ENCODE measurements at regions not wholly inside any gene's neighbourhood (a gene's known extent, or its start where the extent isn't known, plus 50 kb on each side); places are given as distances from the start of the nearest gene placed in this dataset.
A peak's percentile ranks its signal among the peaks of the same experiment; 100 is the strongest.
"Not testable (repeated sequence)": the region's sequence is repeated elsewhere in the genome, so short reads cannot be mapped to it uniquely, and the experiment has no call there.

GRCh38 chr14:34059037-34059924, 108.4 kb upstream of the EGLN3 start:
- Histone ChIP-seq H3K27ac (ENCODE audit: low read depth, low read length, severe bottlenecking) (peak overlapping the region; percentile 75), H3K9me3 (ENCODE audit: control insufficient read depth, low read length) (no peaks in the 10 kb centered on the region), H3K4me1 (ENCODE audit: control insufficient read depth, insufficient read depth, low read length, poor library complexity, severe bottlenecking) (peaks cover 10% of the 10 kb centered on the region), H3K36me3 (ENCODE audit: control insufficient read depth, insufficient read depth, low read length) (no peaks in the 10 kb centered on the region), H3K4me3 (ENCODE audit: extremely low read depth, insufficient read depth, low read length, poor library complexity, severe bottlenecking) (peak overlapping the region; percentile 33)
- 78 to 83% methylated on average over 13 to 14 of the region's 16 CpGs for WGBS, 2 experiments (ENCODE audit: insufficient coverage in 2 of 2)

- Histone ChIP-seq H3K36me3 (ENCODE audit: control insufficient read depth, insufficient read depth, low read length) (no peaks in the 10 kb centered on the region), H3K4me3 (ENCODE audit: extremely low read depth, insufficient read depth, low read length, poor library complexity, severe bottlenecking) (no peak overlapping the region), H3K4me1 (ENCODE audit: control insufficient read depth, insufficient read depth, low read length, poor library complexity, severe bottlenecking) (peaks cover 16% of the 10 kb centered on the region), H3K27ac (ENCODE audit: low read depth, low read length, severe bottlenecking) (no peak overlapping the region), H3K9me3 (ENCODE audit: control insufficient read depth, low read length) (no peaks in the 10 kb centered on the region)
- 88% methylated on average over 1 of the region's 3 CpGs; no CpG with 5 or more reads in 1 of the 2 experiments for WGBS, 2 experiments (ENCODE audit: insufficient coverage in 2 of 2)
Observed at GRCh38 chr14:34058510-34058909, 107.6 kb upstream of the EGLN3 start.

DNA sequence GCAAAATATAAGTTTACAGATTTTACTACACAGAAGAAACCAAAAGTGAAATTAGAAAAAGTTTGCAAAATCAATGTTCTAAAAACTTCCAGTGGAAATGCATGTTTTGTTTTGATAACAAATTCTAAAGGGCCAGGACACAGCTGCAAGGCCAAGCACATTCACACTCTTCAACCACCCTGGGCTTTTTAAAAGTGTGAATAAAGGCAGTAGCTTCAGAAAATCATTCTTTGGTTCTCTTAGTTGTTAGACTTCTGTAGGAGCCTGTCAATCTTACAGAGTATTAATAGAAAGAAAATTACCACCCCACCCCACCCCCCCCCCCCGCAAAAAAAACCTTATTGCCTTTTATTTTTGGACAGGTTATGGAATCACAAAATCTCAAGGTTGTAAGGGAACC, 105.2 kb upstream of the EGLN3 start:
- Histone ChIP-seq H3K9me3 (ENCODE audit: control insufficient read depth, low read length) (no peaks in the 10 kb centered on the region), H3K4me1 (ENCODE audit: control insufficient read depth, insufficient read depth, low read length, poor library complexity, severe bottlenecking) (peaks cover 28% of the 10 kb centered on the region), H3K27ac (ENCODE audit: low read depth, low read length, severe bottlenecking) (no peak overlapping the region), H3K36me3 (ENCODE audit: control insufficient read depth, insufficient read depth, low read length) (no peaks in the 10 kb centered on the region), H3K4me3 (ENCODE audit: extremely low read depth, insufficient read depth, low read length, poor library complexity, severe bottlenecking) (no peak overlapping the region)
- WGBS, 2 experiments (ENCODE audit: insufficient coverage in 2 of 2): no CpG with 5 or more reads among the region's 1 CpG

DNA sequence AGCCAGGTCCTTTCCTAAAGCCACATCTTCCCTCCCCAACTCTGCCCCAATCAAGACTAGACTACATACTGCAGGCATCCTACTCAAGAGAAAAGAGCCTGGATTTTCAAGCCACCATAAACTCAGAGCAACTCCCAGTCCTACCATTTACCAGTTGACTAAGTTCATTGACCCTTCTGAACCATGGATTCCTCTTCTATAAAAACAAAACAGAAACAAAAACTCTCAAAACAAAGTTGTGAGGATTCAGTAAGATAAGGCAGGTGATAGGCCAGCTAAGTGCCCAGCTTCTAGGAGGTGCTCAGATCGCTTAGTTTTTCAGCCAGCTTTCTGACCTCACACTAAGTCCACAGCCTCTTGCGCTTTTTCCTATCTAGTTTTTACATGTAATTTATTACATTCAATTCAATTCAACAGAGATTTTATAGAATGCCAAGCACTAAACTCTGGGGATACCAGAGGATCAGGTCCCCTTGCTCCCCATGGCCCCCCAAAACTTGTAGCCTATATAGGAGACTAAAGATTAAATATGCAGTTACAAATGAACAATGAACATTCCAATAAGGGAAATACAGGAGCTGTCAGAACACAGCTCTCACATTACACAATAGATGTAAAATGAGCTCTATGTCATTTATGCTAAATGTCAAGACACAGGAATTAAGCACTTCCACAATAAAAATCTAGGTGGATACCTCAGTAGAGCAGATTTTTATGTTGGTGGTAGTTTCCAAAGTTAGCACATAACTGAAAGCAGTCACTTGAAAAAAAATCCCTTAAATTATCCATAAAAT, 104.5 kb upstream of the EGLN3 start:
- Histone ChIP-seq H3K9me3 (ENCODE audit: control insufficient read depth, low read length) (no peaks in the 10 kb centered on the region), H3K36me3 (ENCODE audit: control insufficient read depth, insufficient read depth, low read length) (no peaks in the 10 kb centered on the region), H3K4me1 (ENCODE audit: control insufficient read depth, insufficient read depth, low read length, poor library complexity, severe bottlenecking) (peaks cover 28% of the 10 kb centered on the region), H3K27ac (ENCODE audit: low read depth, low read length, severe bottlenecking) (no peak overlapping the region), H3K4me3 (ENCODE audit: extremely low read depth, insufficient read depth, low read length, poor library complexity, severe bottlenecking) (no peak overlapping the region)
- WGBS, 2 experiments (ENCODE audit: insufficient coverage in 2 of 2): no CpG with 5 or more reads among the region's 2 CpGs

- WGBS, 2 experiments (ENCODE audit: insufficient coverage in 2 of 2): 78 to 100% methylated on average over 1 to 3 of the region's 3 CpGs
- Histone ChIP-seq H3K36me3 (ENCODE audit: control insufficient read depth, insufficient read depth, low read length) (no peaks in the 10 kb centered on the region), H3K27ac (ENCODE audit: low read depth, low read length, severe bottlenecking) (no peak overlapping the region), H3K9me3 (ENCODE audit: control insufficient read depth, low read length) (no peaks in the 10 kb centered on the region), H3K4me1 (ENCODE audit: control insufficient read depth, insufficient read depth, low read length, poor library complexity, severe bottlenecking) (peaks cover 24% of the 10 kb centered on the region), H3K4me3 (ENCODE audit: extremely low read depth, insufficient read depth, low read length, poor library complexity, severe bottlenecking) (no peak overlapping the region)
Observed at GRCh38 chr14:34053666-34054065, 102.8 kb upstream of the EGLN3 start.

DNA sequence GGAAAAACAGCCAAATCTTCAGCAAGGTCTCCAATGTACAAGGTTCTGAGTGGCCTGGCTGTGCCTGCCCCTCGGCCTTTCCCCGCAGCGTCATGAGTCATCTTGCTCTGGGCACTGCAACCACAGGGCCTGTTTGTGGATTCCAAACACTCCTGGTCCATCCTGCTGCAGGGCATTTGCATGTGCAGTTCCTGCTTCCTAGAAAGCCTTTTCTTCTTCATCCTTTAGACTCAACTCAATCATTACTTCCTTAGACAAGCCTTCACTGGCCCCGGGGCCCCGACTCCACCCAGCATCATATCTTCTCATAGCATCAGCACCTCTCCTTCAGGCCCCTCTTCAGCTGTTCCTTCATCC, 101.8 kb upstream of the EGLN3 start:
- H3K36me3 ChIP-seq (ENCODE audit: control insufficient read depth, insufficient read depth, low read length): no peaks in the 10 kb centered on the region
- H3K4me1 ChIP-seq (ENCODE audit: control insufficient read depth, insufficient read depth, low read length, poor library complexity, severe bottlenecking): peaks cover 24% of the 10 kb centered on the region
- no peaks in the 10 kb centered on the region for H3K9me3 ChIP-seq (ENCODE audit: control insufficient read depth, low read length)
- H3K27ac ChIP-seq (ENCODE audit: low read depth, low read length, severe bottlenecking): peak overlapping the region; percentile 8
- 62 to 73% methylated on average over 3 to 5 of the region's 5 CpGs for WGBS, 2 experiments (ENCODE audit: insufficient coverage in 2 of 2)
- no peak overlapping the region for H3K4me3 ChIP-seq (ENCODE audit: extremely low read depth, insufficient read depth, low read length, poor library complexity, severe bottlenecking)

DNA sequence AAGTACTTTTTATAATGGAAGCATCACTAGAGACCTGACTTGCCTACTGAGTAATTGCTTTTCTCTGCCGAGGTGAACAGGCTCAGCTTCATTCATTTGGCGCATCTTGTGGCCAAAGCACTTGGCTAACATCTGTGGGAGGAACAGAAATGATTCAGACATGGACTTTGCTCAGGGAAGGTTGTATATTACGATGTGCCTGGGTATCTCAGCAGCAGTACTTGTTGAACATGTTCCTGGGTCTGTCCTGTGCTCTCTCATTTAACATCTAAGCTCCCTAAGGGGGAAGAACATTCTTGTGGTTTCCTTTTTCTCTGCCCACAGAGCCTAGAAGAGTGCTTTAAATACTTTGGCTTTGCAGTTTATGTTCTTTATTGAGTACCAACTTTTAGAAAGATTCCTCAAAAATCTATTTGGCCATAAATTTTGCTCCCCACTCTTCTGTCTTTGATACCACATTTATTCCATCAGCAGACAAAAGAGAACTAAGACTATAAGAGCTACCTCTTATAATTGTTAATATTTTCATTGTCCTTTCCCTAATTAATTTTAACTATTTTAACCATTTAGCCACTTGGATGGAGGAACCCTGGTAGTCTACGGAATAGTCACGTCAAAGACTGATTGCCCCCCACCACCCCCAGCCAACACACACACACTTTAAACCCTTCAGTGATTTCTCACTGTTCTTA, 101.2 kb upstream of the EGLN3 start:
- WGBS, 2 experiments (ENCODE audit: insufficient coverage in 2 of 2): 83 to 93% methylated on average over 4 to 5 of the region's 5 CpGs
- Histone ChIP-seq H3K4me3 (ENCODE audit: extremely low read depth, insufficient read depth, low read length, poor library complexity, severe bottlenecking) (no peak overlapping the region), H3K4me1 (ENCODE audit: control insufficient read depth, insufficient read depth, low read length, poor library complexity, severe bottlenecking) (peaks cover 24% of the 10 kb centered on the region), H3K27ac (ENCODE audit: low read depth, low read length, severe bottlenecking) (peak overlapping the region; percentile 8), H3K36me3 (ENCODE audit: control insufficient read depth, insufficient read depth, low read length) (no peaks in the 10 kb centered on the region), H3K9me3 (ENCODE audit: control insufficient read depth, low read length) (no peaks in the 10 kb centered on the region)

GRCh38 chr14:34050606-34051005, 99.7 kb upstream of the EGLN3 start:
- H3K36me3 ChIP-seq (ENCODE audit: control insufficient read depth, insufficient read depth, low read length): no peaks in the 10 kb centered on the region
- no peak overlapping the region for H3K27ac ChIP-seq (ENCODE audit: low read depth, low read length, severe bottlenecking)
- 90 to 100% methylated on average over 1 of the region's 1 CpG for WGBS, 2 experiments (ENCODE audit: insufficient coverage in 2 of 2)
- H3K4me1 ChIP-seq (ENCODE audit: control insufficient read depth, insufficient read depth, low read length, poor library complexity, severe bottlenecking): peaks cover 21% of the 10 kb centered on the region
- no peaks in the 10 kb centered on the region for H3K9me3 ChIP-seq (ENCODE audit: control insufficient read depth, low read length)
- H3K4me3 ChIP-seq (ENCODE audit: extremely low read depth, insufficient read depth, low read length, poor library complexity, severe bottlenecking): no peak overlapping the region

DNA sequence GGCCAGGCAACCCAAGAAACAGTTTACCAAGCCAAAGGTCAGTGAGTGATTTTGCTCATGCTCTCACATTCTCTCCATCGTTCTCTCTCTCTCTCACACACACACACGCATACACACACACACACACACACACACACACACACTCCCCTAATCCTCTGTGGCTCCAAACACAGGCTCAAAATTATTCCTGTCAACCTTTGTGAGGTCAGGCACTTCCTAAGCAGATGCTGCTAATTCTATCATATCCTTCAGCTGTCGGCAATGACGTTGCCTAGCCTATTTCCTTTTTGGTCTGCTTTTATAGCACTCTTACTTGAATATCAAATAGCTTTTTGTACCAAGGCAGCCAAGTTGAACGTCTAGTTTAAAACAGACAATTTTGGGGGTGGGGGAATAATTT, 98.9 kb upstream of the EGLN3 start:
- no peaks in the 10 kb centered on the region for H3K36me3 ChIP-seq (ENCODE audit: control insufficient read depth, insufficient read depth, low read length)
- H3K4me1 ChIP-seq (ENCODE audit: control insufficient read depth, insufficient read depth, low read length, poor library complexity, severe bottlenecking): peaks cover 19% of the 10 kb centered on the region
- 79 to 89% methylated on average over 2 to 3 of the region's 5 CpGs for WGBS, 2 experiments (ENCODE audit: insufficient coverage in 2 of 2)
- H3K4me3 ChIP-seq (ENCODE audit: extremely low read depth, insufficient read depth, low read length, poor library complexity, severe bottlenecking): no peak overlapping the region
- no peaks in the 10 kb centered on the region for H3K9me3 ChIP-seq (ENCODE audit: control insufficient read depth, low read length)
- no peak overlapping the region for H3K27ac ChIP-seq (ENCODE audit: low read depth, low read length, severe bottlenecking)

DNA sequence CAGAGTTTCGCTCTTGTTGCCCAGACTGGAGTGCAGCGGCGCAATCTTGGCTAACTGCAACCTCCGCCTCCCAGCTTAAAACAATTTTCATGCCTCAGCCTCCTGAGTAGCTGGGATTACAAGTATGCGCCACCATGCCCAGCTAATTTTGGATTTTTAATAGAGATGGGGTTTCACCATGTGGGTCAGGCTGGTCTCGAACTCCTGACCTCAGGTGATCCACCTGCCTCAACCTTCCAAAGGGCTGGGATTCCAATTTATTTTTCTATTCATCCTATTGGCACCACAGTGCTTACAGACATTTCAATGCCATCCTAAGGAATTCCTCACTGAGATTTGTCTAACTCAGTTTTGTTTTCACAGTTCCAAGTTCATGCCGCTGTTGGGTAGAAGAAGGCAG, 98.3 kb upstream of the EGLN3 start:
- not testable (repeated sequence) for H3K9me3 ChIP-seq (ENCODE audit: control insufficient read depth, low read length); H3K27ac ChIP-seq (ENCODE audit: low read depth, low read length, severe bottlenecking); H3K4me3 ChIP-seq (ENCODE audit: extremely low read depth, insufficient read depth, low read length, poor library complexity, severe bottlenecking); H3K36me3 ChIP-seq (ENCODE audit: control insufficient read depth, insufficient read depth, low read length)
- H3K4me1 ChIP-seq (ENCODE audit: control insufficient read depth, insufficient read depth, low read length, poor library complexity, severe bottlenecking): peaks cover 19% of the 10 kb centered on the region
- 90 to 92% methylated on average over 5 to 6 of the region's 7 CpGs for WGBS, 2 experiments (ENCODE audit: insufficient coverage in 2 of 2)
